HepG2 (cell line): ENCODE measurements at regions not wholly inside any gene's neighbourhood (a gene's known extent, or its start where the extent isn't known, plus 50 kb on each side); places are given as distances from the start of the nearest gene placed in this dataset.

ENCODE experiments used
- ATAC-seq: fragments of 200-7000 bp; cut with Tn5 transposase; 3 replicates; pipeline ENCODE4 v1.9.1; 2020; ENCODE audit warnings: mild to moderate bottlenecking, moderate library complexity
- BruUV-seq: library from RNA; stranded (reverse); fragments of 400-500 nt; replicated peaks from 2 replicates; lab custom pipeline; 2021; lab: Mats Ljungman, UMichigan
- CTCF ChIA-PET: fragments of 300-600 bp; formaldehyde crosslinking; extraction: SDS; loops from one replicate; lab custom pipeline; 2021; ENCODE audit warnings: low total read pairs, inconsistent platforms, low intra/inter-chr PET ratio; lab: Yijun Ruan, JAX
- POLR2A ChIA-PET: fragments of 350-600 bp; sonication (Branson Sonifier 250); formaldehyde crosslinking; loops from one replicate; lab custom pipeline; 2020; ENCODE audit warnings: antibody characterized with exemption, inconsistent platforms; lab: Yijun Ruan, JAX
- DNase-seq: peaks from one replicate; pipeline ENCODE4 v3.0.0-alpha.2; 2015; ENCODE audit warnings: low spot score
- FAIRE-seq: peaks from 3 replicates; lab custom pipeline; 2011; peaks lifted over from hg19 to GRCh38; lab: Jason Lieb, UNC
- H2AFZ ChIP-seq: one replicate; pipeline ENCODE4 v1.6.1; 2011; ENCODE audit warnings: low read length, inconsistent platforms
- H3K27ac ChIP-seq: fragments of 300-600 bp; 3 replicates; pipeline ENCODE4 v1.8.0; 2011; ENCODE audit warnings: mixed run types, mild to moderate bottlenecking, mixed read lengths, low read length, inconsistent platforms; ENCODE audit not compliant: insufficient read depth; ENCODE audit errors: extremely low read length
- H3K27me3 ChIP-seq, 2 experiments: fragments of 200-600 bp in 1 of 2; 2 replicates in 1 of 2; 3 replicates in 1 of 2; pipeline versions ENCODE4 v1.6.0 to v1.8.0; 2011; ENCODE audit warnings: low read length in 2 of 2, mild to moderate bottlenecking in 2 of 2, moderate library complexity in 2 of 2, inconsistent platforms in 1 of 2; ENCODE audit not compliant: insufficient read depth in 2 of 2, control insufficient read depth in 1 of 2
- H3K36me3 ChIP-seq, 2 experiments: fragments of 200-600 bp in 1 of 2; replicated peaks in 1 of 2; 2 replicates in 1 of 2; 3 replicates in 1 of 2; pipeline versions ENCODE4 v1.5.1 to v1.8.0; 2011; ENCODE audit warnings: low read length in 2 of 2, inconsistent platforms in 1 of 2; ENCODE audit not compliant: insufficient read depth in 2 of 2, control insufficient read depth in 1 of 2
- H3K4me1 ChIP-seq: 2 replicates; pipeline ENCODE4 v1.5.1; 2012; ENCODE audit warnings: low read length, inconsistent platforms; ENCODE audit not compliant: insufficient read depth
- H3K4me2 ChIP-seq: 2 replicates; pipeline ENCODE4 v1.6.0; 2011; ENCODE audit warnings: low read depth, low read length, inconsistent platforms
- H3K4me3 ChIP-seq, 3 experiments: fragments of 200-600 bp in 1 of 3; sonication (generic), shearing (Covaris generic) in 1 of 3; replicated peaks in 1 of 3; 2 replicates each; pipeline ENCODE4 v1.5.1; 2011 to 2016; ENCODE audit warnings: low read length in 3 of 3, inconsistent platforms in 2 of 3, low read depth in 2 of 3, mild to moderate bottlenecking in 2 of 3, control low read depth in 1 of 3, mixed read lengths in 1 of 3; ENCODE audit not compliant: insufficient read depth in 1 of 3
- H3K79me2 ChIP-seq: one replicate; pipeline ENCODE4 v1.6.1; 2011; ENCODE audit warnings: low read length, inconsistent platforms; ENCODE audit not compliant: insufficient read depth
- H3K9ac ChIP-seq: 2 replicates; pipeline ENCODE4 v1.6.0; 2011; ENCODE audit warnings: mild to moderate bottlenecking, low read depth, low read length, inconsistent platforms; ENCODE audit not compliant: insufficient read depth
- H3K9me3 ChIP-seq: 2 replicates; pipeline ENCODE4 v1.5.1; 2012; ENCODE audit warnings: mild to moderate bottlenecking, low read length
- H4K20me1 ChIP-seq: 2 replicates; pipeline ENCODE4 v1.6.0; 2011; ENCODE audit warnings: inconsistent platforms, mild to moderate bottlenecking, low read length, moderate library complexity; ENCODE audit not compliant: insufficient read depth
- AHR ChIP-seq: IDR thresholded peaks from 2 replicates; pipeline ENCODE4 v1.6.1; 2018; ENCODE audit warnings: missing genetic modification reagents, missing compliant biosample characterization
- ATRX ChIP-seq: sonication (generic); formaldehyde crosslinking; IDR thresholded peaks from 2 replicates; pipeline ENCODE4 v1.4.0; 2020; ENCODE audit warnings: missing genetic modification reagents, borderline replicate concordance
- CCAR2 ChIP-seq: fragments of 200-400 bp; formaldehyde crosslinking; optimal IDR thresholded peaks from 2 replicates; pipeline ENCODE3; 2018; ENCODE audit warnings: low read depth, mild to moderate bottlenecking, low read length, moderate library complexity
- CHD2 ChIP-seq: IDR thresholded peaks from 2 replicates; pipeline ENCODE4 v1.6.1; 2011; ENCODE audit warnings: low read depth, low read length, improper control_type of control experiment
- ELF4 ChIP-seq: sonication (generic); formaldehyde crosslinking; IDR thresholded peaks from 2 replicates; pipeline ENCODE4 v1.5.0; 2020; ENCODE audit warnings: missing genetic modification reagents, mild to moderate bottlenecking, moderate library complexity, borderline replicate concordance
- GATA4 ChIP-seq: sonication (generic); IDR thresholded peaks from 2 replicates; pipeline ENCODE4 v1.6.1; 2016; ENCODE audit warnings: antibody characterized with exemption, low read depth, borderline replicate concordance
- KDM5B ChIP-seq: sonication (generic); formaldehyde crosslinking; IDR thresholded peaks from 2 replicates; pipeline ENCODE4 v1.4.0; 2020; ENCODE audit warnings: missing genetic modification reagents, mild to moderate bottlenecking, borderline replicate concordance
- TCF7L2 ChIP-seq: IDR thresholded peaks from 2 replicates; pipeline ENCODE4 v1.6.1; 2011; ENCODE audit warnings: mild to moderate bottlenecking, low read depth, low read length, moderate library complexity
- TEAD3 ChIP-seq: optimal IDR thresholded peaks from 2 replicates; pipeline ENCODE3; 2016; ENCODE audit warnings: borderline replicate concordance
- ZNF12 ChIP-seq: sonication (generic); formaldehyde crosslinking; IDR thresholded peaks from 2 replicates; pipeline ENCODE4 v1.5.0; 2020; ENCODE audit warnings: missing genetic modification reagents
- ZNF317 ChIP-seq: sonication (generic); formaldehyde crosslinking; IDR thresholded peaks from 2 replicates; pipeline ENCODE4 v1.5.0; 2020; ENCODE audit warnings: mild to moderate bottlenecking, missing genetic modification reagents
- ZNF703 ChIP-seq: sonication (generic); formaldehyde crosslinking; IDR thresholded peaks from 2 replicates; pipeline ENCODE4 v1.5.1; 2020; ENCODE audit warnings: missing genetic modification reagents, mild to moderate bottlenecking, moderate library complexity, borderline replicate concordance
- WGBS: methylation state at CpG from one replicate; pipeline ENCODE4 v1.1.6; 2017; ENCODE audit warnings: low lambda C conversion rate; 5-methylcytosine and 5-hydroxymethylcytosine counted together
- in situ Hi-C: cut with HindIII; loops from 2 replicates; pipeline ENCODE4 v1.10.0; 2017; ENCODE audit warnings: low pct_unique_long_range_greater_than_20kb; ENCODE audit not compliant: extremely low pct_ligation_motif_present
- intact Hi-C: fragments of 100-400 bp; cut with micrococcal nuclease; formaldehyde crosslinking; loops from one replicate; pipeline ENCODE4 v1.10.0; 2022; ENCODE audit not compliant: unreplicated experiment
- TF ChIP-seq, protein P1 (sequence below): sonication (generic); formaldehyde crosslinking; conservative IDR thresholded peaks from 2 replicates; pipeline ENCODE4 v1.4.0; 2020; ENCODE audit warnings: mild to moderate bottlenecking, missing genetic modification reagents, moderate library complexity

- TF ChIP-seq ZNF12 (CRISPR knock-in tag) (no peak), AHR (CRISPR knock-in tag) (no peak), GATA4 (no peak), ZNF317 (CRISPR knock-in tag) (no peak), CHD2 (no peak), ATRX (CRISPR knock-in tag) (no peak), CCAR2 (no peak), ELF4 (CRISPR knock-in tag) (no peak), KDM5B (no peak)
- TF ChIP-seq, protein P1, sequence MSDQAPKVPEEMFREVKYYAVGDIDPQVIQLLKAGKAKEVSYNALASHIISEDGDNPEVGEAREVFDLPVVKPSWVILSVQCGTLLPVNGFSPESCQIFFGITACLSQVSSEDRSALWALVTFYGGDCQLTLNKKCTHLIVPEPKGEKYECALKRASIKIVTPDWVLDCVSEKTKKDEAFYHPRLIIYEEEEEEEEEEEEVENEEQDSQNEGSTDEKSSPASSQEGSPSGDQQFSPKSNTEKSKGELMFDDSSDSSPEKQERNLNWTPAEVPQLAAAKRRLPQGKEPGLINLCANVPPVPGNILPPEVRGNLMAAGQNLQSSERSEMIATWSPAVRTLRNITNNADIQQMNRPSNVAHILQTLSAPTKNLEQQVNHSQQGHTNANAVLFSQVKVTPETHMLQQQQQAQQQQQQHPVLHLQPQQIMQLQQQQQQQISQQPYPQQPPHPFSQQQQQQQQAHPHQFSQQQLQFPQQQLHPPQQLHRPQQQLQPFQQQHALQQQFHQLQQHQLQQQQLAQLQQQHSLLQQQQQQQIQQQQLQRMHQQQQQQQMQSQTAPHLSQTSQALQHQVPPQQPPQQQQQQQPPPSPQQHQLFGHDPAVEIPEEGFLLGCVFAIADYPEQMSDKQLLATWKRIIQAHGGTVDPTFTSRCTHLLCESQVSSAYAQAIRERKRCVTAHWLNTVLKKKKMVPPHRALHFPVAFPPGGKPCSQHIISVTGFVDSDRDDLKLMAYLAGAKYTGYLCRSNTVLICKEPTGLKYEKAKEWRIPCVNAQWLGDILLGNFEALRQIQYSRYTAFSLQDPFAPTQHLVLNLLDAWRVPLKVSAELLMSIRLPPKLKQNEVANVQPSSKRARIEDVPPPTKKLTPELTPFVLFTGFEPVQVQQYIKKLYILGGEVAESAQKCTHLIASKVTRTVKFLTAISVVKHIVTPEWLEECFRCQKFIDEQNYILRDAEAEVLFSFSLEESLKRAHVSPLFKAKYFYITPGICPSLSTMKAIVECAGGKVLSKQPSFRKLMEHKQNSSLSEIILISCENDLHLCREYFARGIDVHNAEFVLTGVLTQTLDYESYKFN (CRISPR knock-in tag) = no peak
Observed at GRCh38 chr3:7871003-7871560, 630.5 kb upstream of the LMCD1 start (continued).

GRCh38 chr3:7874116-7874515 is 627.5 kb upstream of the LMCD1 start:
- H2AFZ ChIP-seq = no peak overlapping the region
- FAIRE-seq = no peak
- intact Hi-C loops (no loop called here), in situ Hi-C loops (no loop called here)
- WGBS = 32% methylated on average over 1 of the region's 1 CpG
- ChIA-PET CTCF (no interaction called here), POLR2A (no interaction called here)
- no peak for DNase-seq
- no peak overlapping the region for H3K4me2 ChIP-seq
- H3K79me2 ChIP-seq = no peaks in the 10 kb centered on the region
- H3K36me3 ChIP-seq = no peaks in the 10 kb centered on the region
- H3K9me3 ChIP-seq = peaks cover 70% of the 10 kb centered on the region
- ATAC-seq = no peak
- no peaks in the 10 kb centered on the region for H3K27me3 ChIP-seq
- H4K20me1 ChIP-seq = no peaks in the 10 kb centered on the region
- H3K4me1 ChIP-seq = no peaks in the 10 kb centered on the region
- H3K27ac ChIP-seq = no peak overlapping the region
- no TSS peak for BruUV-seq
- no peak overlapping the region for H3K9ac ChIP-seq
- no peak overlapping the region for H3K4me3 ChIP-seq
- TF ChIP-seq ZNF703 (no peak), TCF7L2 (no peak), TEAD3 (CRISPR knock-in tag) (no peak)
